Mammary epithelial cell (primary cell): ENCODE measurements at regions not wholly inside any gene's neighbourhood (a gene's known extent, or its start where the extent isn't known, plus 50 kb on each side); places are given as distances from the start of the nearest gene placed in this dataset.

Source experiments
- EZH2 ChIP-seq: IDR thresholded peaks from 2 replicates; pipeline ENCODE4 v1.6.1; 2012; ENCODE audit warnings: low read length, inconsistent platforms, borderline replicate concordance
- TF ChIP-seq, protein P1 (sequence below), 2 donors: IDR thresholded peaks in 1 of 2; conservative IDR thresholded peaks in 1 of 2; 2 replicates each; pipeline ENCODE4 v1.5.1; 2011 to 2012; ENCODE audit warnings: inconsistent platforms in 2 of 2, low read length in 2 of 2, mild to moderate bottlenecking in 2 of 2, control low read depth in 1 of 2, low read depth in 1 of 2; ENCODE audit not compliant: insufficient read depth in 1 of 2; ENCODE audit errors: extremely low read depth in 1 of 2

DNA sequence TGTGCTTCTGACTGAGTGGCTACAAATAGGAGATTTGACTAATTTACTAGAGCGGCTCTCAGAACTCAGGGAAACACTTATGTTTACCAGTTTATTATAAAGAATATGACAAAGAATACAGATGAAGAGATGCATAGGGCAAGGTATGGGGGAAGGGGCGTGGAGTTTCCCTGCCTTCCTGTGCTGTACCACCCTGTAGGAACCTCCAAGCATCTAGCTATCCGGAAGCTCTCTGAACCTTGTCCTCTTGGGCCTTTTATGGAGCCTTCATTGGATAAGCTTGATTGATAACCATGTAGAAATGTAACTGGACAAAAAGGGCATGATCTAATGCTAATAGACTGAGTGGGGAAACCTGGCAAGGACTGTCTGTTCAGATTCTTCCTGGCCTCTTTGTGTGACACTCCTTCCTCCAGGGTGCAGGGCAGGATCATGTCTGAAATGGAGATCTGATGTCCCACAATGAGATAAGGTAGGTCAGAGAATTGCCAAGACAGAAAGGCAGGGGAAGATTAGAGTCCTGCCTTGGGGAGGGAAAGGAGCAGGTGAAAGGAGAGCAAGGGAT, 101.8 kb upstream of the NPAS2 start:
- TF ChIP-seq, protein P1, sequence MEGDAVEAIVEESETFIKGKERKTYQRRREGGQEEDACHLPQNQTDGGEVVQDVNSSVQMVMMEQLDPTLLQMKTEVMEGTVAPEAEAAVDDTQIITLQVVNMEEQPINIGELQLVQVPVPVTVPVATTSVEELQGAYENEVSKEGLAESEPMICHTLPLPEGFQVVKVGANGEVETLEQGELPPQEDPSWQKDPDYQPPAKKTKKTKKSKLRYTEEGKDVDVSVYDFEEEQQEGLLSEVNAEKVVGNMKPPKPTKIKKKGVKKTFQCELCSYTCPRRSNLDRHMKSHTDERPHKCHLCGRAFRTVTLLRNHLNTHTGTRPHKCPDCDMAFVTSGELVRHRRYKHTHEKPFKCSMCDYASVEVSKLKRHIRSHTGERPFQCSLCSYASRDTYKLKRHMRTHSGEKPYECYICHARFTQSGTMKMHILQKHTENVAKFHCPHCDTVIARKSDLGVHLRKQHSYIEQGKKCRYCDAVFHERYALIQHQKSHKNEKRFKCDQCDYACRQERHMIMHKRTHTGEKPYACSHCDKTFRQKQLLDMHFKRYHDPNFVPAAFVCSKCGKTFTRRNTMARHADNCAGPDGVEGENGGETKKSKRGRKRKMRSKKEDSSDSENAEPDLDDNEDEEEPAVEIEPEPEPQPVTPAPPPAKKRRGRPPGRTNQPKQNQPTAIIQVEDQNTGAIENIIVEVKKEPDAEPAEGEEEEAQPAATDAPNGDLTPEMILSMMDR (conservative IDR thresholded peaks at IDR 0.05 in 1 of 2, IDR thresholded peaks at IDR 0.05 in 1 of 2; ENCODE audit: extremely low read depth in 1 of 2, insufficient read depth in 1 of 2, low read depth in 1 of 2, low read length in 2 of 2) = no peak
- TF ChIP-seq EZH2 = no peak
